Ramos (cell line): ENCODE measurements at regions not wholly inside any gene's neighbourhood (a gene's known extent, or its start where the extent isn't known, plus 50 kb on each side); places are given as distances from the start of the nearest gene placed in this dataset.

Source experiments
- in situ Hi-C: fragments of 300-500 bp; cut with MboI; formaldehyde crosslinking; loops from one replicate; pipeline ENCODE4 v1.14.3; 2022; ENCODE audit warnings: low sequenced_read_pairs; ENCODE audit not compliant: unreplicated experiment

DNA sequence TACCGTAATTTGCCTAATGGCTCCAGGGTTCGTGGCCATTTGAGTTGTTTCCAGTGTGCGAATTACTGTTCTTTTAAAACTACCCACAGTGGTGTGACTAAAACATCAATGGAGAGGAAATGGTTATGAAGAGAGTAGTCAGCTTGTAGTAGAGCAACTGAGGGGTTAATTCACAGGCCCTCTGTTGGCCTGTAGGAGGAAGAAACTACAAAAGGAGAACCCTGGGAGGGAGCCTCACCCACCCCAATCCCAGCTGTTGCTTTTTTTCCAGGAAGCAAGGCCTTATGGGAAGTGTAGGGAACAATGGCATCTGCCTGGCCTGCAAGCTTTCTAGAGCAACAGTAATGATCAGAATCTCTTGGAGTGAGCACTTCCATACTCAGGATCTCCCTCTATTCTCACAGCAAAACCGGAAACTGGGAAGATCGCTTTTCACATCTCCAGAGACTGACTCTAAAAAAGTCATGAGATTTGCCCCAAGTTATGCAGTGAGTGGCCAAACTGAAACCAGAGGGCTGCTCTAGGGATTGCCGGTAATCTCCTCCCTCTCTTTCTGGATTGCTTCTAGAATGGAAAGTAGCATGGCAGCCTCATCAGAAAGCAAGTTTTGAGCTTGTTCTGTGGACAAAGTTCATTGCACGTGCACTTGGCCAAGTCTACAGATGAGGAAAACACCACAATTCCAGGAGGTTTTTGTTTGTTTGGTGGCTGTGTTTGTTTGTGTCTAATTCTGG lies 125.3 kb upstream of the PWP1 start:
- in situ Hi-C loops = no loop called here

DNA sequence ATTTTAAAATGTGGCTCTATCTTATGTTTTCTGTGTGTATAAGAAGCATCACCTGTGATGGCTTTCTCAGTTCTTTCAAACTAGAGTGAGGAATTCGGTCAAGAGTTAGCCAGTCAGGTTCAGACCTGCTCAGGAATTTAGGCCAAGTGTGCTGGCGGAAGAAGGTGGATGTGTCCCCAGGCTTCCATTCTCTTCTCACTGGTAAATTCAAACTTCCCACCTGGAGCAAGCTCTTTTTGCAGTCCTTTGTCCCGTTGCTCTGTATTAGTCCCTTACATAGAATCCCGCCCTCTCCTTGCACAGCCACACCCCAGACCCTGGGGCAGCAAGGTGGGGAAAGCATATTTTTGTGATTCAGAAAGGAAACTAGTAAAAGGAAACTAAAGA lies 124.7 kb upstream of the PWP1 start:
- in situ Hi-C loops = no loop called here

- in situ Hi-C loops = no loop called here
These were observed 120.7 kb upstream of the PWP1 start for GRCh38 chr12:107564946-107565345.

DNA sequence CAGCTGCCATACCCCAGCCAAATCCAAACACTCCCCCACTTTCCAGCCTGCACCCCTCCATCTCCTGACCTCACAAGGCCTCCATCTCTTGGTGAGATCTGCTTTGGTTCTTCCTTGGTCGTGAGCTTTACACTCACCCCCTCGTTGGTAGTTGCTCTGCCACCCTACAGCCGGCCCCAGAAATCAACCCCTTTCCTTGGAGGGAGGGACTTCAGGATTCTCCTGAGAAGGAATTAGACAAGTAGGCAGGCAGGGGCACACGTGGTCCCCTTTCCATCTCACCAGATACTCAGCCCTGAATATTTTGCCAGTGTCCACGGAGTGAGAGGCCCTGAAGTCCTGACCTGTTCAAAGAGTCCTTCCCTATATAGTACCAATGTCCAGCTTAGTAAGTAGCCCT lies 120.0 kb upstream of the PWP1 start:
- in situ Hi-C loops = no loop called here

DNA sequence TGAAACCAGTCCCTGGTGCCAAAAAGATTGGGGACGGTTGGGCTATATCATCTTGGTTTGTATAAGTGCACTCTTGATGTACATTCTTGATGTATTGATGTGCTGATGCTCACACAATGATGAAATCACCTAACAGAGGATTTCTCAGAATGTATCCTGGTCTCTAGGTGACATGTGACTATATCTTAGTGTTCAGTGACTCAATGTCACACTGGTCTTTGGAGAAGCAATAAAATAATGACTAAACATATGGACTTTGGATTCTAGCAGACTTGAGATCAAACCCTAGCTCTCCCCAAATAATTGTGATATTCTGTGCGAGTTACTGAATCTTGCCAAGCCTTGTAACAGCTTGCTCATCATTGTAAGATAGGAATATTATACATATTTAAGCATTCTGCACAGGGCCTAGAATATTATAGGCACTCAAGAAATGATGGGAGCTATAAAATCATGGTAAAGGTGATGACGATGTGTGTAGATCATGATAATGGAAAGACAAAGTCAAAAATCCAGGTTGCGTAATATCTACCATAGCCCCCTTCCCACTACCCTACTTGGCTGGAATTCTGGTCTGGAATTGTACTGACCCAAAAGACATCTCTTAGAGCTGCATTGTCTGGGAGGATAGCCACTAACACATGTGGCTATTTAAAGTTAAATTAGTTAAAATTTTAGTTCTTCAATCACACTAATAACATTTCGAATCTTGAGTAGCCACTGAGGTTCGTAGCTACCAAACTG lies 117.6 kb upstream of the PWP1 start:
- in situ Hi-C loops = no loop called here

GRCh38 chr12:107568718-107569117 lies 116.9 kb upstream of the PWP1 start:
- in situ Hi-C loops = no loop called here

DNA sequence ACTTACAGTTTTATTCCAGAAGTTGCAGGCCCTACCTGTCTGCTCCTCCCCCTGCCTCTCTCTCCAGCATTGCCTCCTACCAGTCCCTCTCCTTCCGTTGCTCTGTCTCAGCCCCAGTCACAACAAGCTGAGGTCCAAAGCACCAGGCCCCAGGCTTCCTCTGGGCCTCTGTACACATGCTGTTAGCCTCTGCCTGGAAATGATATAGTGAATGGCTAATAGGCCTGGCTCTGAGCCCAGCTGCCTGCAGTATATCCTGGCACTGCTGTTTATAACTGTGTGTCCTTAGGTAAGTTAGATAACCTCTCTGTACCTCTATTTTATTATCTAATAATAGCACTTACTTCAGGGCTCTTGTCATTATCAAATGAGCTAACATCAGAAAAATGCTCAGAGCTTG lies 114.9 kb upstream of the PWP1 start:
- in situ Hi-C loops = no loop called here

- in situ Hi-C loops = no loop called here
These were observed 114.1 kb upstream of the PWP1 start for GRCh38 chr12:107571492-107571891.

- in situ Hi-C loops = no loop called here
These were observed 110.9 kb upstream of the PWP1 start for GRCh38 chr12:107574691-107575090.

DNA sequence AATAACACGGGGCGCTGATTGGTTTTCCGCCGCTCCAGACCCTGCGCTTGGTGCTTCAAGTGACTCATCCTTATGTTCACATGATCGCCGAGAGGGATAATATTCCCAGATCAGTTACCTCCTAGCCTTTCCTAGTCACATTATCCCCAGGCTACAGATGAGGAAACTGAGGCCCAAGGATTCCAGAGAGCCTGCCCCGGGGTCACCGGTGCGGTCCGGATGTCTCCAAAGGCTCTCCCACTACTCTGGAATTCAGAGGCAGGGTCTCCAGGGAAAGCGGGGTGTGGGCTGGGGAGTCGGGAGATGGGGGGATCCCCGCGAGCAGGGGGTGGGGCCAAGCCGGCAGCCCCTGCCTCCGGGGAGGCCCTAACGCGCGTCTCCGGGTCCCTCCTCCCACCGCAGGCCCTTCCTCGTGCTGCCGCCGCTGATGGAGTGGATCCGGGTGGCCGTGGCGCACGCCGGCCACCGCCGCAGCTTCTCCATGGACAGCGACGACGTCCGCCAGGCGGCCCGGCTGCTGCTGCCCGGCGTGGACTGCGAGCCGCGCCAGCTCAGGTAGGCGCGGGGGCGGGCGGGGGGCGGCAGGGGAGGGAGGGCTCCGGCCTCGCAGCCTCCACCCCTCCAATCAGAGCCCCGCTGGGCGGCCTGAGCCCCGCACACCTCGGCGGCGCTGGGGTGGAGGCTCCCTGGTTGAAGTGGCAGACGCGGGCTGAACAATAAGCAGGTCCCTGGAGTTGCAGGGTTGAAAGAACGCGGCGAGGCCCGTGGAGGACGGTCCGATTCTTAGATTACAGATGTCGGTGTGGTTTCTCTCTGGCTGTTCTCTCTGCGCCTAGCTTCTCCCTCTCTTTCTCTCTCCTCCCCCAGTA lies 104.6 kb upstream of the PWP1 start:
- in situ Hi-C loops = no loop called here

DNA sequence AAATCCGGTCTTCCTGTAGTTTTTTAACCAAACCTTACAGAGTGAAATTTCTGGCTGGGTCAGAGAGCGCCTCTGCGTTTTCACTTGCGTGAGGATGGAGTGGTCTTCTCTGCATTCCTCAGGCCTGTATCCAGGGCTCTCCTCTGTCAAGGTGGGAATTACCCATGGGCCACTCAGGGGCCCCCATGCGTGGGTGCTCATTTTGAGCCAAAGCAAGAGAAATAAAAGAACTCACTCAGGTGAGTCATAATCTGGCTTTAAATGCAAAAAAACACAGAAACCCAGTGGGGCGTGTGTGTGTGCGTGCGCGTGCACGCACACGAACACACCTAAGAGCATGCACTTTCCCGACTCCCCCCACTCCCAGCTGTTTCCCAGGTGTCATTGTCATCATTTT lies 104.0 kb upstream of the PWP1 start:
- in situ Hi-C loops = no loop called here

DNA sequence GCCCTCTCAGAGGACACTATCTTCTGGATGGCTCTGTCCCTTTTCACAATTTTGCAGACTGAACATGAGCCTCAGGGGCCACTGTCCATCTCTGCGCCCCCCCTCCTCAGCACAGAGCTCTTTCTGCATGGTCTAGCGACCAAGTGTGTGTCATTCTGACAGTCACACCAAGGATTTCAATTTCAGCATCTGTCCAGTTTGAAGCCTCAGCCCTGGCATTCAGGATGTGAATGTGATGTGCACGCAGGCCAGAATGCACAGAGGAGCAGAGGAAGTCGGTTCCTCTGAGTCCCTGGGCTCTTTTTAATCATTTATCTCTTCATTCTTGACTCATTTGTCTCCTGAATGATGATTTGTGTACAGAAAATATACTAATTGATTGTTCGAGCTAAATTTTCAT lies 102.0 kb upstream of the PWP1 start:
- in situ Hi-C loops = no loop called here

DNA sequence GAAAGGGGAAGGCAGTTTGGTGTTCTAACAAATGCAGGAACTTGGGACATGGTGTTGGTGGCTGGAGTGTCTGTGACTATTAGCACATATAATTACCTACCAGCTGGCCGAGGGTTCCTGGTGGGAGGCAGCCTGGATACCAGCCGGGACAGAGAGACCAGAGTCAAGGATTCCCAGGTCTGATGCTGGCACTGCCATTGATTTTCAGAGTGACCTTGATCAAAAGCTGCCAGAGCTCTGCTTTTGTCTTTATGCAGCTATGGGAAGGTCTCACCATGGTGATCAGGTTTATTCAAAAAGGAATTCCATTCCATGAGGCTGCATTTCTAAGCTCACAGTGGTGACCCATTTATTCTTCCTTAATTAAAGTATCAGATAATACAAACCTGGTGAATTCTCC lies 101.0 kb upstream of the PWP1 start:
- in situ Hi-C loops = no loop called here

DNA sequence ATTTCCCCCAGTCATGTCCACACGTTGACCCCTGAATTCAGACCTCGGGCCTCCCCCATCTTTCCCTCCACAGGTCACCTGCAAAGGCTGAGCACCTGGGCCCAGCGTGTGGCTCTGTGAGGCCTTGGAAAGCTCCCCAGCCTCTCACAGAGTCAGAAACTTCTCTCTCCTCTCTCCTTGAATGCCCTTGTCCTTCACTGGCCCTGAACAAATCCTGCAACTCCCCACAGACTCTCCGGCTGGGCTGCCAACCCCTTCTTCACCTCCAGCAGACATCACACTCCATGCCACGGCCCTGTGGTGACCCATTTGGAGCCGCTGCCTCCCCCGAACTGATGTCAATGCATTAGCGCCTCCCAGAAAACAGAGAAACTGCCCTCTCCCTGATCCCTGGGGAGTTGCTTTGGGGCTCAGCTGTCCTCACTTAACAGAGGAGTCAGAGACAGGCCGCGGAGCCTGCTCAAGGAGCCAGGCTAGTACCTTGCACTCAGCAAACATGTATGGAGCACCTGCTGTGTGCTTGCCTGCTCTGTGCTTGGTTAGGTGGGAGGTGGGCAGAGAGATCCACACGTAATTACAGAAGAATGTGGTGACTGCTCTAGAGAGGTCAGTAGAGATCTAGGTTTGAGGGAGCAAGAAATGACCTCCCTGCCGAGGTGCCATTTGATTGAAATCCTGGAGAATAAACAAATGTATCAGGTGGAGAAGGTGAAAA lies 99.2 kb upstream of the PWP1 start:
- in situ Hi-C loops = no loop called here

DNA sequence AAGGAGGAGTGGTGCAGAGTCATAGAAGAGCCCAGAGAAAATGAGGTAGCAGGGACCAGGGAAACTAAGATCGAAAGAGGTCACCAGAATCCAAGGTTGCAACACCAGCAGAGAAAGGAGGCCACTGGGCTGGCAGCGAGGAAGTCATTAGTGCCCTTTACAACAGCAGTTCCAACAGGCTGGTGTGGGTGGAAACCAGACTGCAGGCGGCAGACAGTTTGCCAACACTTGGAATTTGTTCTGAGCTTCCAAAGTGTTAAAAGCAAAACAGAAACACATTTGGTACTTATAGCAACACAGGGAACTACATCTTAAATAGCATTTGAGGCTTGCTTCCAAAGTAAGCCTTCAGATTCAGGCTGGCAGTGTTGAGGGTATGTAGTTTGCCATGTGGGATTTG lies 95.2 kb upstream of the PWP1 start:
- in situ Hi-C loops = no loop called here

DNA sequence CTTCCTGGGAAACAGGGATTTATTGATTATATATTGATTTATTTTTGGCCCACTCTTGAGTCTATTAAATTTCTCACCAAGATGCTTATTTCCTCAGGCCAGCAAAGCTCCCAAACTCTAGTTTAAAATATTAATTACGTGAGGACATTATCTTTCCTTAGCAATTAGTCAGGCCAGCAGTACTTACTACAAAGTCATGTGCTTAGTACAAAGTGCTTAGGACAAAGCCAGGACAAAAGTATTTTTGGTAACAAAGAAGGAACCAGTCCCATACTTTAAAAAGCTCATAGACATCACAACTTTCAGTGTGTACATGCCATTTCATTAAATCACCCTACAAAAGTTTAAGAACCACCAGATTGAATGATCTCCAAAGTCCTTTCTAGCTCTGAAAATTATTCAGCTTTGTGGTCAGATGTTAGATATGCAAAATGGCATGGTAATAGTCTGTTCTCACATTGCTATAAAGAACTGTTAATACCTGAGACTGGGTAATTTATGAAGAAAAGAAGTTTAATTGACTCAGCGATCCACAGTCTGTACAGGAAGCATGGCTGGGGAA lies 94.7 kb upstream of the PWP1 start:
- in situ Hi-C loops = no loop called here

DNA sequence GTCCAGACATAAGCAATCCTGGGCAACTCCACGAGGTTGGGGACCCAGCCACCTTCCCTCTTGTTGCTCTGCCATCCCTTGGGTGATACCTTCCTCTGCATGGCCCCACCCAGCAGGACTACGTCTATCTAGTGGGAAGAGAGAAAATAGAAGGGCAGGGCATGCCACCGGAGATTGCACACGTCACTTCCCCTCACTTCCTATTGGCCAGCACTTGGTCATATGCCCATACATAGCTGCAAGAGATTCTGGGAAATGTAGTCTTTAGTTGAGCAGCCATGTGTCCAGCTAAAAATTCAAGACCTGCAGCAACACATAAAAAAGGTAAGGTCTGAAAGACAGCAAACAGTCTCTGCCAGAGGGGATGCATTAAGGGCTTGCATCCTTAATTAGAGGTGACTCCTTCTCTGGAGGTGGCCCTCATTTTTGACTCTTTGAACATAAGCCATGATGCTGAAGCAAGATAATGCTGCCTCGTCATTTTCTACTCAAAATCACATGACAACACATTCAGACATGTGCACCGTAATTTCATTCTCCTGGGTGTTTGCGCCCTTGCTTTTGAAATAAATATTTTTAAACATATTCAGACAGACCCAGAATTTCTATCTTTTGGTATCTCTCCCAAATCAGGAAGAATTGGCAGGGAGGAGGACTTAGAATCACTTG lies 91.8 kb upstream of the PWP1 start:
- in situ Hi-C loops = no loop called here

GRCh38 chr12:107594995-107595394 lies 90.6 kb upstream of the PWP1 start:
- in situ Hi-C loops = no loop called here

DNA sequence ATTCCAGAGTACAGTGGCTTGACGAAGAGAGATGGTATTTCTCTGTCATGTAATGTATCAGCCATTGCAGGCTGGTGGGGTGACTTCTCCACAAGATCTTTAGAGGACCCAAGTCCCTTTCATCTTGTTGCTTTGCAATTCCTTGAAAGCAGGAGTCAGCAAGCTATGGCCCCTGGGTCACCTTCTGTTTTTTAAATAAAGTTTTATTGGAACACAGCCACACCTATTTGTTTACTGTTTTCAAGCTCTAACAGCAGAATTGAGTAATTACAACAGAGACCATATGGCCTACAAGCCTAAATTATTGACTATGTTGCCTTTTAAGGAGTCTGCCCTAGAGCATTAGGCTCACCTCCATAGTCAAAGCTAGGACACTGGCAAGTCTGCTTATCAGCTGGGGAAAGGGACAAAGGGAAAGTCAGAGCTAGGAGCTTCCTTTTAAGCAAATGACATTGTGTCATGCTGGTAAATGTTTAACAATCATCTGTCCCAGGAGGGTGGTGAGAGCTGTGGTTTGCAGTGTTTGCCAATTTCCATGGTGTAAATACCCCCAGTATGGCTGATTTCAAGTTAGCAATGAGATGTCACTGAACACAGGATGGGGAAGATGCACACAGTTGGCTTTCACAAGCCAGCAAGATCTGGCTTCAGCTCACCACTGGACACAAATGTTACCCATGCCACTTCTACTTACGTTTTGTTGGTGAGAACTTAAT lies 87.7 kb upstream of the PWP1 start:
- in situ Hi-C loops = no loop called here
